Activated CD4-positive, alpha-beta T cell treated with anti-CD3 and anti-CD28 coated beads, Interleukin-2, amount 50 U/mL, for 24 hours (primary cell): ENCODE measurements at regions not wholly inside any gene's neighbourhood (a gene's known extent, or its start where the extent isn't known, plus 50 kb on each side); places are given as distances from the start of the nearest gene placed in this dataset.

Experiments used
- DNase-seq, 2 donors: peaks; one replicate each; pipeline ENCODE4 v3.0.0-alpha.2; 2020; ENCODE audit warnings: low read depth in 1 of 2, low spot score in 1 of 2

DNA sequence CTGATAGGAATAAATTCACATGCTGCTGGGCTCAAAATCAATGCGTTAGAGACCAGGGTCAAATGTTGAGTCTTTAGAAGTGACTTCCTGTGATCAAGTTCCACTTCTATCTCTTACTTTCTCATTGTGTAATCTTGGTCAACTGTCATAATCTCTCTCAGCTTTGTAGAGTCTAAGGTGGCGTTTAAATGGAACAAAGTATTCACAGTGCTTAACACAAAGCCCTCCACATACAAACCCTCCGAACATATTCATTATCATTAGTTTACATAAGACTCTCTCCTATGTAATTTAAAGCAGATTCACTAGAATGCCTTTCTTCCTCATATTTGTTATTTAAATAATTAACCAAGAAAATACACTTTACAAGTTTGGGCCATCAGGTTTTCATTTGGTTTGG, 1044.1 kb downstream of the EFNB2 start:
- no peak for DNase-seq

DNA sequence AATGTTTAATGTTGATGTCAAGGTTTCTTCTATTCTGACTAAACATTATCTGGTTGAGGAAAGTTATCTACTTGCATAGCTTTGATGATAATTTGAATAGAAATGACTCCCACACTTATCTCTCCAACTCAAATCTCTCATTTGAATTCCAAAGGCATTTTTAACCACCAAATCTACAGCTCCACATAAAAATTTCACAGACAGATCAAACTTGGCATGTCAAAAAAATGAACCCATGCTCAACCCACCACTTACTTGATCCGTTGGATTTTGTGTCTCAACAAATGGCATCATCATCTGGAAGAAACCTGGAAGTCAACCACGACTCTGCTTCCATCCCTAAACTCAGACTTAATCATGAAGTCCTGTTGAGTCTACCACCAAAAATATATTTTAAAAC, 1050.4 kb downstream of the EFNB2 start:
- DNase-seq, result no peak

DNA sequence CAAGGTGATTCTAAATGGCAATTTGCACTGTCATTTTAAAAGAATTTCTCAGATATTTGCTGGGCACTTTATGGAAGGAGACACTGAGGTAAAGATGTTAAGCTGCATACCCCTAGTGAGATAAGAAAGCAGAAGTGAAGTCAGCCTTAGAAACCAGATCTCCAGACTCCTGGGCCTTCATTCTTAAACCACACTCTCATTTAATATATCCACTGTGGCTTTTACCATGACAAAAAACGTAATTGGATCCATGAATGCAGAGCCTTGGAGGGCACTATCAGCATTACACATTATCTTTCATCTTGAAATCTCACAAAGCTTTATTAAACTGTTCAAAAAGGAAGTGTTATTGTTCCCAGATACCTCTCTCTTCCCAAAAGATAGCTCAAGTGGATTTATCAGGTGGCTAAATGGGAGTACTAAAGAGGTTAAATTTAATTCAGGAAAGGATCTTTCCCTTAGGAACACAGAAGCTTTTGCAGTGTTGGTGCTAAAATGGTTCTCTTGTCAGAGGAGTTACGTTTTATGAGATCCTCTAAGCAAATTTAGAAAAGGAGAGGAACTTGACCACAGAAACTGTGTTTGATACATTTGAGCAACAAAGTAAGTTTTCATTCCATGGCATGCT, 1060.4 kb downstream of the EFNB2 start:
- DNase-seq, result no peak

DNA sequence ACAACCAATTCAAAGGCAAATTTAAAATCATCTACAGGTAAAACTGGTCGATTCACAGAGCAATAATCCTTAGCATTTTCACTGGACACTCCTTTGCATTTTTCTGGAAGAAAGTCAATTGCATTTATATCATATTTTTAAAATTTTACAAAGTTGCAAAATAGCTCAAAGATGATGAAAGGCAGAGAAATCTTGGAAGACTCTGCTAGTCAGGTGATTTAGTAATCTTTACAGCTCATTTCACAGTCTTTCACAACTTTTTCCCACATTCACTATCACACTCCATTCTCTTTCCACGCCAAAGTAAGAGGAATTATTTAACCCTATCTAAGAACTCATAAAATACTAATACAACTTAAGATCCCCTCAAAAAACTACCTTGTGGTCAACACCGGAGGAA, 1063.8 kb downstream of the EFNB2 start:
- no peak for DNase-seq

DNA sequence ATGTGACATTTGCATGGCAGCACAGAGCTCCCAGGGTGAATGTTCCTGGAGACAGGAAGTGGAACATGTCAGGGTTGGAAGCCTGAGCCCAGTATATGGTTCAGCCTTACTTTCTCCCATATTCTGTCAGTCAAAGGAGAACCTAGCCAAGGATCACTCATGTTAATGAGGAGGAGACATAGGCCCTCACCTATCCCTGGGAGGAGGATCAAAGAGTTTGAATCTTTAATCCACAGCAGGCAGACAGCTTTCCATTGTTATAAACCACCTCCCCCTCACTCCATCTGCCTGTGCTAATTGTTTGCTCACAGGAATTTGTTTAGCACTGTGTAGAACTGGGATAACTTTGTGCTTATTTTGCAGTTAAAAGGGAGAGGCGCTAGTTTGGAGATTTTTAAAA, 1069.1 kb downstream of the EFNB2 start:
- no peak for DNase-seq

DNA sequence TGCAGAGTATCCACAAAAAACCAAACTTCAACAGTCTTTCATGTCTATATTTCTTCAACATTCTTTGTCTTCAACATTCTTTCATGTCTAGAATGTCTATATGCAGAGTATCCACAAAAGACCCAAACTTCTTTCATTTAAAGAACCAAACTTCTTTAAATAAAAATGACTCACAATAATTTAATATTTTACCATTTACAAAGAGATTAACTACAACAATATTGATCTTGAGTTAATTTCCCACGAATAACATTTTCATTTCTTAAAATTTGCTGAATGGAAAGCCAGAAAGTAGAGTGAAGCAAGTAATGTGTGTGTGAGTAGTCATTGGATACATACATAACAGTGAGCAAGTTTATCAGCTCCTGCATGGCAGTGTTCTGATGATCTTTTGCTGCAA, 1069.7 kb downstream of the EFNB2 start, which contains the start of gene DAOA:
Gene DAOA, plus strand, starts transcription at position 301 of the 400 bp plus-strand sequence.
- no peak for DNase-seq

DNA sequence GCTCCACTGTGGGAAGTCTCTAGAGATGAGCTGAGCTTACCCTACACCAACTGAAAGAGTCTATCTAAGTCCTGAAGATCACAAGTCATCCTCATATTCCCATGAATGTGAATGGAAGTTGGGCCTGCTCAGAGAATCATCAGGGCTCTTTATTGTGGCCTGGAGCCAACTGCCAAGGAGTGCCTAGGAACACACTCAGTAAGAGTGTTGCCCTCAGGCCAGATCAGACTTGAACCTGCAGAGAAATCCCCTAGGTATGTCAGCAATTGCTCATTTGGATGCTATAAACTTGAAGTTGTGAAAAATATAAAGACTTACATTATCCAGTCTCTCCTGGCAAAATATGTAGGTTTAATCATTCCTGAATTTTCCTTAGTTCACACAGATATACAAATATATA, 1070.2 kb downstream of the EFNB2 start:
- DNase-seq, result no peak

DNA sequence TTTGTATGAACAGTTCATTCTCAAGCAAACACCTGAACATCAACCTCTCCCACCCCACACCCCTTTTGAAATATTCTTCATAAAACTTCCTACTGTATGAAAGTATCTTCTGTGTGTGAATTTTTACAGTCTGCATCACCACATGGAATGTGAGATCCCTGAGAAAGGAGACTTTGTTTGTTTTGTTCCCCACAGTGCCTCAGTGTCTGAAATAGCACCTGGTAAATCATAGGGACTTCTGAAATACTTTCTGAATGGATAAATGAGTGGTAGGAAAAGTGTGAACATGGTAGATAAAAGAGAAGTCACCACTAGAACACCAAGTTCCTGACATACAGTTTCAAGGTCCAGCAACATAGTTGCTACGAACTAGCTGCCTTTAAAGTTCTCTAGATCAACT, 1071.2 kb downstream of the EFNB2 start:
- no peak for DNase-seq

DNA sequence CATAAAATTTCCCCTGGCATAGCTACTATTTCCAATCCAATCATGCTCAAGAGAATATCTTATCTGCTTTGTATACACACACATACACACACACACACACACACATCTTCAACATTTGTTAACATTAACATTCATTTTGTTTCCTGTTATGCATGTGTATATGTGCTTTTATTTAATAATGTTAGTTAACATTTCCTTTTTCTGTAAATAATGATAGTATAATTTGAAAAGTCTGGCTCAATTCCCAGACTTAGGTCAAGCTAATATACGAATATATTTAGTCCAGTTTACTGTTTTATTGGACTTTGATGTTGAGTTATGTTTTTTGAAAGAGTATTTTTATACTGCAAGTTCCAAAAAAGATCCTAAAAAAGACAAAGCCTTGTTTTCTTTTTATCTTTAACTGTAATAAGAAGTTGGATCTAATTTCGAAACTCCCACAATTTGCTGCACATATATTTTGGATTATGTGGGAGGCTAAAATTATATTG, 1072.4 kb downstream of the EFNB2 start:
- no peak for DNase-seq

DNA sequence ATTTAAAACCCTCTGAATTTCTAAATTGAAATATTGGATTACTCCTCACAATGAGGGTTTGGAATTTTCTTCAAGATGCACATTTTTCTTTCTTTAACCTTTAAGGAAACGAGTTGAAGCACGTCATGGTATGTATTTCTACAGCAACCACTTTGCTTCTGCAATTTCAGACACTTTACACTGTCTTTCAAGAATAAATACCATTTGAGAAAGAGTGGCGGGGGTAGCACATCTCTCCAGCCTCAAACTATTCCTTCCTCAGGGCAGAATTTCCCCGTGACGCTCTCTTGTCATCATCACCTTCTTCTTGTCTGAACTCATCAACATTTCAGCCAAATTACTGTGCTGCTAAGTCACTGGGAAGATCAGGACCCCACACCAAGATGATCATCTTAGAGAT, 1073.4 kb downstream of the EFNB2 start:
- no peak for DNase-seq

DNA sequence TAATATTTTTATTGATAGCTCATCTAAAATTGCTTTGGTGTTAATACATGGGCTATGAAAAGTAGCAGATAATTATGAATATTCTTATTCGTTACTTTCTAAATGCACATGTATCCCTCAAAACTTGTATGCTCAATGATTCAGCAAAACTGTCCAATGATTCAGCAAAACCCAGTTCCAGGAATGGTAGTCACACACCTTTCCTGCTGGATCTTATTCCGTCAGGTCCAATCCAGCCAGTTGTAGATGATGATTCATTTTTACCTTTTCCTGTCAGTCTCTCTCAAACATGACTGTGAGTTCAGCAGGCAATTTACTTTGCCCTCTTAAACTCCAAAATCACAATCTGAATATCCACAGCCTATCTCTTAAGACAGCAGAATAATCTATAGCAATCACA, 1082.6 kb downstream of the EFNB2 start:
- DNase-seq, result no peak

DNA sequence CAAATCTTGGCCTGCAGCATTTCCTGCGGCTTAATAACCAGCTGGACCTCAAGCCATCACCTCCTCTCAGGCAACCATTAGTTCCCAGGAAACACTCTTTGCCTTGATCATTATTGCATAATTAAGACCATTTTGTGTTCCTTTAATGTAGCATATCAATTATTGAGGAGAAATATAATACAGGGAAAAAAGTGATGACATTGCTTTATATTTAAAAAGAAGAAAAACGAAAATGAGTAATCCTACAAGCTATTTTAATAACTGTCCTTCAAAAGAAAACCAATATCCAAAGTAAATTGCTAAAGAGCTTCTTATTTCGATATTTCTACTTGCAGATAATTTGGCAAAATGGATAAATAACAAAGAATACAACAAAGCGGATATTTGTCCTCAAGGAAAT, 1084.7 kb downstream of the EFNB2 start:
- no peak for DNase-seq

DNA sequence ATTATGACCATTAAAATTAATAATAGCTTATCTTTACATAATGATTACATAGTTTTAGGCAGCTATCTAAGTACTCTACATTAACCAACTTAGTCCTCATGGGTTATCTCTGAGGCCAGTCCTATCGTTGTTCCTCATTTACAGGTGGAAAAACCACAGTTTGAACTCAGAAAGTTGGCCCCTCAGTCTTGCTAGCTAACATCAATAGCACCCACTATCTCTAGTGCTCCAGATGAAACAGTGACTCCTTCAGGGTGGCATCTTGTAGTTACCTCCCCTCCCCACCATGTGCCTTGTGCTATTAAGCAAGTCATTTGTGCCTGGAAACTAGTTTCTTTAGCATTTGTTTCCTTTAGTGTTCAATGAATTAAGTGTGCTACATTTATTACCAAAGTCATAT, 1086.7 kb downstream of the EFNB2 start:
- DNase-seq, result no peak

DNA sequence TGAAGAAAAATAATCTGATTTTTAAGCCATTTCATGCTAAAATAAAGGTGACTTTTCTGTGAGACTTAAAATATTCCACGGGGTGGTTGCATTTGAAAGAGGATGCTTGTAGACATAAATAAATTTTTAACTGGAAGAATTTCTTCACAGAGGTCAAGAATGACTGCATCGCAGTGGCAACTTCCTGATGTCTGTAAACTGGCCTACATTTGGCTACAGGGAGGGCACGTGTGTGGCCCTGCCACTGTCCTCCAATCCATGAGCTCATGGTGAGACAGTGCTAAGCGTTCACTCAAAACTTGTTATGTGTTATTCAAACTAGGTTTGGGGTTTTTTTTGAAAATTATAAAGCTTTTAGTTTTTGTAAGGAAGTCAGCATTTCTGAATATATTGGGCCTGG, 1089.3 kb downstream of the EFNB2 start:
- no peak for DNase-seq

DNA sequence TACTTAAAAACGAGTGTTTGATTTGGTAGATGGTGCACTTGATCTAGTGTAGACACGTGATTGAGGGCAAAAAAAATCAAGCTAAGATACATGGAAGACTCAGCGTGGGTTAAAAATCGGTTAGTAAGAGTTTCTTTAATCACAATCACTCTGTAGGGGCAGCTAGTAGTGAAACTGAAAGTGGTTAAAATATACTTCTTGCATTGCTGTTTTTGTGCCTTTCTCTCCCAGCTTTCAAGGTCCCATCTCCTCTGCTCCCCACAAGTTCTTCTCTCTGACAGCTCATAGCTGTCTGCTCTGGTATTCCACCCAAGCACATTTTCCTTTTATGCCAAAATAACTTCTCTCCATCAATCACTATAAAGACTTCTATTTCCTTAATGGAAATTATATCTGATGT, 1089.7 kb downstream of the EFNB2 start:
- no peak for DNase-seq

DNA sequence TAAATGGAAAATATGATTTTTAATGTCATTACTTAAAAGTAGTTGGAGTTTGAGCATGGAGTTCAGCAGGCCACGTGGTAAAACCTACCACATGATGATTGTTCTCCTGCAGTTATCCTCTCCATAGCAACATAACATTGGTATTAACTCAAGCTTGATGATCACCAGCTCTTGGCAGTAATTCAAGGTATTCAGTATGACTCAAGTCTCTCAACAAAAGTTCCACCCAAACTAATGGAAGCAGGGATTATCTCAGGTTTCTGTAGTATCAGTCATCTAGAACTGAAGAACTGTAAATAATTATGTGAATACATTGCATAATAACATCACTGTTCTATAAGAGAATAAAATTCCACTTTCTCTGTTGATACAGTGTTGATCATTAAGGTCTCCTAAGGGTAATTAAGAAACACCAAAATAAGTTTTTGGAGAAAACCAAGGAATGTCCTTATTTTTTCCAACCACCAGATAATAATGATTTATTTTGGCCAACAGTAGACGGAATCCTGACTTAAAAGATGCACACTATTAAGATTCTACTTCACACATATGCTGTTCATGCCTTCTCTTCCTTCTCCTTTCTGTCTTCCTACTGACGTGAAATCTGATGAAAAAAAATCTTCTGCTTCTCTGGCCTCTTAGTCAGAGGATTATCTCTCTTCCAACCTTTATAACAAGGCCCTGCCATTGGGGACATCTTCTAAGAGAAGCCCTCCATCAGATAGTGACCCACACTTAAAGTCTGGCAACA, 1092.3 kb downstream of the EFNB2 start:
- no peak for DNase-seq

DNA sequence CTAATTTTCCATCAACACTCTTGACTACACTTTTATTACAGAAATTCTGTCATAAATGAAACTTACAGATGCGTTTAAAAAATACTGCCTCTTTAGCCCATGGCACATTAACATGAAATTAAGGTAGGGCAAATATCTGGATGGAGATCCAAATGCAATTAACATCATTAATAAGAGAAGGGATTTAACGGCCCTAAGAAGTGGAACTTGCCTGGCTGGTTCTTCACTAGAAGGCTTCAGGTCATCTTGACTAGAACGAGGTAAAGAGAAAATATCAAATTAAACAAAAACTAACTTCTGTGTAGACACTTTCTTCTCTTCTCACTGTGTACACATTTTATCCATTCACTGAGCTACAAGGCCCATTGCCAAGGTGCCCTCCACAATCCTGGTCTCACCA, 1093.4 kb downstream of the EFNB2 start:
- DNase-seq, result no peak

DNA sequence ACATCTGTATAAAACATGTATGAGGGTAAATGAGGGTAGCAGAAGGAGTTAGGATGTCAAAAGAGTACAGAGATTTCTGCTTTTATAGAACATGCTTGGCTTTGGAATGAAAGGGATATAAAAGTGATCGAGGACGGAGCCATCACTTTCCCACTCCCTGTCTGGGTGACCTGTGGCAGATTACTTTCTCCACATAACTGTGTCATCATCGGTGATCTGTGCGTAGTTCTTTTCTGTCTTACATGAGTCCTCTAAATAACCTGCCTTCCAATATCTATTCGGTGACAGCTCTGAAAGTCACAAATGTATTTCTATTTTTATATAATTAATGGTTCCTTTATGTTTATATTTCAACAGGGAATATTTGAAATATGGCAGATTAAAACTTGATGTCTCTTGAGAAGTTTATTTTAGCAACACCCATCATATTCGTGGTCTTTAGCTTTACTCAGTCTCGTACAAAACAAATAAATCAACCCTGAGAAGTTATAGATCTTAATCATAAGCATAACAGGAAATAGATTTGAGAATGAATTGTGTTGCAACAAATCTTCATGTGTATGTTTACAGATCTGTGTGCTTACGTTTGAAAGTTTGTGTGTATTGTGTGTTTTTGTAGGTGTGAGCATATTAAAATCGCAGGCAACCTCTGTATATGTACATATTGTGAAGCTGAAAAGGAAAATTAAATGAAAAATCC, 1094.3 kb downstream of the EFNB2 start:
- no peak for DNase-seq

DNA sequence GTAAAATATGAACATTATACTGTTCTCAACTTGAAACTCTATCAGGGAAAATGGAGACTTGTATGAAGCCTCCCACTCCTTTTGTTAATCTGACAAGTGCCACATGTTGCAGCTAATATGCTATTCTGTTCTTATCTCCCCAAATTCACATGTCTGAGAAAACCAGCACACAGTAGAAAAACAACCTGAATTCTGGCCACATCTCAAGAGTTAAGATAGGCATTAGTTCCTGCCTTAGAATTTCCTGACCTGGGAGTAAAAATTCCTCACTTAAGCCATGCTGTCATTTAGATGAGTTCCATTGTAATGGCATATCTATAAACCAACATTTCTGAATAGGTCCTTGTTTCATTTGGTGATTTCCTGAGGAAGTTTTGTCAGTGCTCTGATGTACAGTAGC, 1098.5 kb downstream of the EFNB2 start:
- DNase-seq, result no peak

DNA sequence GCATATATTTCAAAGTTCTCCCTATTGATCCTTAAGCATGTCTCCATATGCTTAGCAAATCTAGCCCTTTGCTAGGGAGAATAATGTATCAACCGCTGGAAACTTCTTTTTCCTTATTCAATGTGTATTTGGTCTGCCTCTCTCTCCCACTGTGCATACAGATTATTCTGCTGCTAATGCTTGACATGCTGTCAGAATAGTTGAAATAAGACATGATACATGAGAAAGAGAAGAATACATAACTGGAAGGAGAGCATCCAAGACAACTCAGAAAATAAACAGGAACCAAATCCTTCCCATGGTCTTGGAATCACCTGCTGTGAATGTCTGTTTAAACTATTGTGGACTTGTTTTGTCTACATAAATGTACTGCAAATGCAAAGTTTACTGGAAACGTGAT, 1103.0 kb downstream of the EFNB2 start:
- no peak for DNase-seq

DNA sequence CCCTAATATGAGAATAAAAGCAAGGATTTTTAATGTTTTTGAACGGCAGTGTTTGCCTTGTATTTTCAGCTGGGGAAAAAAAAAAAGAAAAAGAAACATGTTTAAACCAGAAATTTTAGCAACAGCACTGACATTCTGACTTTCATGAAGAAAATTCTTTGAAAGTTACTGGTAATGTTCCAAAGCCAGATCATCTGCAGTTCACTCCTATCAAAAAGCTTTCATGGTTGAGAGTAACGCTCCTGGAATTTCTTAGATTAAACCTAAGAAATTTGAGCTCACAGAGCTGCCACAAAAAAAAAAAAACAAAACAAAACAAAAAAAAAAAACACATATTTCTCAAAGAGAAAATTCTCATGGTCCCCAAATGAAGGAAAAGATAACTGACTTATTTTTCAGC, 1106.7 kb downstream of the EFNB2 start:
- DNase-seq, result no peak

DNA sequence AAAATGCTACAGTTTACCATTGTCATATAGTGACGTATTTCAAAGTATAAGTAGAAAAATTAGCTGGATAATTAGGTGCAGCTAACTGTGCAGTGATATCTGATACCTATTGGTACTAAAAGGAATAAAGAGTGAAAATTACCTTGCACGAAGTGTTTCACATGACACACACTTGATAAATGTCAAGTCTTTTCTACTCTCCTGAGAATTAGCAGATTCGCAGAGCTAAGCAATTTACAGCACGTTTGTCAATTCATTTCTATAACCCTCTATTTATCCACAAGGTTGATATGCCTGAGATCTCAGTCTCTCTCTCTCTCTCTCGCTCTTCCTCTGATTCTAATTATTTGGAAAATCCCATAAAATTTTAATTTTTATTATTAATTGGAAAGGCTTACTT, 1109.0 kb downstream of the EFNB2 start:
- DNase-seq, result no peak
